Panc1 (cell line): ENCODE measurements at regions not wholly inside any gene's neighbourhood (a gene's known extent, or its start where the extent isn't known, plus 50 kb on each side); places are given as distances from the start of the nearest gene placed in this dataset.

Experiments used
- CTCF ChIP-seq: fragments of 450-650 bp; IDR thresholded peaks from 2 replicates; pipeline ENCODE4 v1.5.1; 2017; ENCODE audit warnings: mild to moderate bottlenecking
- POLR2AphosphoS5 ChIP-seq: IDR thresholded peaks from 2 replicates; pipeline ENCODE4 v1.6.1; 2012; ENCODE audit warnings: mild to moderate bottlenecking, low read depth, low read length, moderate library complexity
- SIN3A ChIP-seq: IDR thresholded peaks from 2 replicates; pipeline ENCODE4 v1.6.1; 2012; ENCODE audit warnings: low read depth, mild to moderate bottlenecking, low read length, moderate library complexity, borderline replicate concordance; ENCODE audit not compliant: insufficient read depth

- TF ChIP-seq POLR2AphosphoS5, result no peak
- no peak for TF ChIP-seq CTCF
- no peak for TF ChIP-seq SIN3A
These were observed 862.1 kb upstream of the CELF4 start for GRCh38 chr18:38427736-38428135.
